Naive thymus-derived CD8-positive, alpha-beta T cell (primary cell): ENCODE measurements at regions not wholly inside any gene's neighbourhood (a gene's known extent, or its start where the extent isn't known, plus 50 kb on each side); places are given as distances from the start of the nearest gene placed in this dataset.
"Not testable (repeated sequence)": the region's sequence is repeated elsewhere in the genome, so short reads cannot be mapped to it uniquely, and the experiment has no call there.

Experiments
- ATAC-seq, 2 donors: fragments of 150-1000 bp; cut with Tn5 transposase in 1 of 2; sonication (Bioruptor Pico), chemical (Tn5 transposase) in 1 of 2; 1 replicate in 1 of 2; 2 replicates in 1 of 2; pipeline ENCODE4 v1.10.0; 2021; ENCODE audit warnings: mild to moderate bottlenecking in 2 of 2, moderate library complexity in 2 of 2
- POLR2A ChIA-PET: fragments of 350-600 bp; sonication (Branson Sonifier 250); formaldehyde crosslinking; loops from one replicate; lab custom pipeline; 2021; ENCODE audit warnings: antibody characterized with exemption; lab: Charles Lee
- DNase-seq, 10 donors: peaks; one replicate each; pipeline versions ENCODE4 v3.0.0 to v3.0.0-alpha.2; 2020 to 2022
- H3K27ac Mint-ChIP-seq, 10 donors: one replicate each; pipeline ENCODE4 v1.8.0; 2020 to 2022; ENCODE audit warnings: mild to moderate bottlenecking in 10 of 10, mixed read lengths in 10 of 10, moderate library complexity in 4 of 10, inconsistent platforms in 1 of 10
- H3K27me3 Mint-ChIP-seq, 5 donors: one replicate each; pipeline ENCODE4 v1.8.0; 2021 to 2022; ENCODE audit warnings: mixed read lengths in 5 of 5
- H3K36me3 Mint-ChIP-seq, 3 donors: one replicate each; pipeline ENCODE4 v1.8.0; 2020 to 2022; ENCODE audit warnings: mixed read lengths in 3 of 3, mild to moderate bottlenecking in 2 of 3, inconsistent platforms in 1 of 3
- H3K4me1 Mint-ChIP-seq, 4 donors: one replicate each; pipeline ENCODE4 v1.8.0; 2021 to 2022; ENCODE audit warnings: mixed read lengths in 4 of 4
- H3K4me3 Mint-ChIP-seq, 10 donors: one replicate each; pipeline ENCODE4 v1.8.0; 2020 to 2022; ENCODE audit warnings: mild to moderate bottlenecking in 10 of 10, mixed read lengths in 10 of 10, moderate library complexity in 6 of 10, inconsistent platforms in 1 of 10
- H3K9me3 Mint-ChIP-seq, 9 donors: one replicate each; pipeline ENCODE4 v1.8.0; 2020 to 2022; ENCODE audit warnings: mixed read lengths in 9 of 9, mild to moderate bottlenecking in 3 of 9, inconsistent platforms in 1 of 9, moderate library complexity in 1 of 9

DNA sequence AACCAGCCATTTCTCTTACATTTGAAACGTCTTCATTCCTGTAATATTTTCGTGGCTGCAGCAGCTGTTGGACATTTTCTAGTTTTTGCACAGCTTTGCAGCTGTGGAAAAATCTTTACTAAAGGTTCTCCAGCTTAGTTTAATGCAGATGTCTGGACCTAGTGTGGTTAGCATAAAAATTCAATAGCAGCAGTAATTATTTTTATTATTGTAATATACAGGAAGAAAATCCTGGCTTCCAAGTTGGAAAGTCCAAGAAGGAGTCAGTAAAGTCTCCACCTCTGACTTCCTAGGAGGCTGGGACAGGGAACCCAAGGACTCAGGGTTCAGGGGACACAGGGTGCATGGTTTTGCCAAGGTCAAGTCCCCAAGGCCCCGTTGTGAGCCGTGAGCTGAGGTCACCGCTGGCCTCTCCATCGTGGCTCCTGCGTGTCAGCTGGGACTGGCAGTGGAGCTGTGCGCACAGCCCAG, 230.6 kb downstream of the FNDC1 start:
- POLR2A ChIA-PET = no interaction called here
- H3K4me3 Mint-ChIP-seq = no peak overlapping the region
- H3K36me3 Mint-ChIP-seq = no peaks in the 10 kb centered on the region
- H3K27me3 Mint-ChIP-seq = peaks cover 6 to 22% (median 9%) of the 10 kb centered on the region in 5 donors
- no peak overlapping the region for H3K27ac Mint-ChIP-seq
- no peaks in the 10 kb centered on the region for H3K4me1 Mint-ChIP-seq
- ATAC-seq (no peak), DNase-seq (no peak)
- peaks cover 0 to 7% (median 0%) of the 10 kb centered on the region in 9 donors for H3K9me3 Mint-ChIP-seq

DNA sequence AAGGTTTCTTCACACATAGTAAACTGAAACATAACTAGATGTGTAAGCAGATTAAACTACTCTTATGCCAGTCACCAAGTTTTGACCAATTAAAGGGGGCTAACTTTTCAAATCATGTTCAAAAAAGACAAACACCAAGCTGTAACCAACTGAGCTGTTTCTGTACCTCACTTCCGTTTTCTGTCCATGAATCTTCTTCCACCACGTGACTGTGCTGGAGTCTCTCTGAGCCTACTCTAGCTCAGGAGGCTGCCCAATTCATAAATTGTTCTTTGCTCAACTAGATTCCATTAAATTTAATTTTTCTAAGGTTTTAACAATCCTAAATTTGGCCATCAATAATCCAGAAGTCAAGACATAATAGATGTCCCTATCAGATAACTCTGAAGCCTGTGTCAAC, 229.4 kb downstream of the FNDC1 start:
- Mint-ChIP-seq H3K9me3 (peaks cover 0 to 10% (median 2%) of the 10 kb centered on the region in 9 donors), H3K4me1 (no peaks in the 10 kb centered on the region), H3K4me3 (no peak overlapping the region), H3K36me3 (no peaks in the 10 kb centered on the region), H3K27me3 (peaks cover 8 to 33% (median 20%) of the 10 kb centered on the region in 5 donors), H3K27ac (no peak overlapping the region)
- DNase-seq (no peak), ATAC-seq (no peak)
- POLR2A ChIA-PET = interaction anchor here (0.7 kb wide), 1 partner anchor 1109 kb away, joined by 3 read pairs; no protein-coding TSS in a partner anchor

DNA sequence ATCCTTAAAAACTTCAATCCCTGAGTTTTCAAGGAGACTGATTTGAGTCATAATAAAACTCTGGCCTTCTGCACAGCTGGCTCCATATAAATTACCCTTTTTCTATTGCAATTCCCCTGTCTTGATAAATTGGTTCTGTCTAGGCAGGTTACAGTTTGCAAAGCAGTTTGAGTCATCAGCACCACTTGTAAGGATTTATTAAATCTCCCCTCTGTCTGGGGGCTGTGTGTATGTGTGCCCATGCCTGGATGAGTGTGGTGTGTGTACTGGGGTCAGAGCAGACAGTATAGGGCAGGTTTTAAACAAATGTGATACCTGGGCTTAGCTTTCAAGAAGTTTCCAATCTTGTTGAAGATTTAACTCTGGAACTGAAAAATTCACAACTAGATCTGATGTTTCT, 228.6 kb downstream of the FNDC1 start:
- POLR2A ChIA-PET = no interaction called here
- ATAC-seq (no peak), DNase-seq (no peak)
- Mint-ChIP-seq H3K4me1 (no peaks in the 10 kb centered on the region), H3K27ac (no peak overlapping the region), H3K9me3 (peaks cover 0 to 18% (median 5%) of the 10 kb centered on the region in 9 donors), H3K4me3 (no peak overlapping the region), H3K27me3 (peaks cover 9 to 39% (median 29%) of the 10 kb centered on the region in 5 donors), H3K36me3 (peaks cover 0 to 6% (median 0%) of the 10 kb centered on the region in 3 donors)

- Mint-ChIP-seq H3K27me3 (peaks cover 10 to 35% (median 32%) of the 10 kb centered on the region in 5 donors), H3K36me3 (peaks cover 0 to 6% (median 0%) of the 10 kb centered on the region in 3 donors), H3K4me3 (no peak overlapping the region), H3K27ac (no peak overlapping the region), H3K4me1 (no peaks in the 10 kb centered on the region), H3K9me3 (peaks cover 0 to 21% (median 7%) of the 10 kb centered on the region in 9 donors)
- DNase-seq = no peak
- POLR2A ChIA-PET = no interaction called here
- no peak for ATAC-seq
These were observed 226.4 kb downstream of the FNDC1 start for GRCh38 chr6:159395609-159396008.

DNA sequence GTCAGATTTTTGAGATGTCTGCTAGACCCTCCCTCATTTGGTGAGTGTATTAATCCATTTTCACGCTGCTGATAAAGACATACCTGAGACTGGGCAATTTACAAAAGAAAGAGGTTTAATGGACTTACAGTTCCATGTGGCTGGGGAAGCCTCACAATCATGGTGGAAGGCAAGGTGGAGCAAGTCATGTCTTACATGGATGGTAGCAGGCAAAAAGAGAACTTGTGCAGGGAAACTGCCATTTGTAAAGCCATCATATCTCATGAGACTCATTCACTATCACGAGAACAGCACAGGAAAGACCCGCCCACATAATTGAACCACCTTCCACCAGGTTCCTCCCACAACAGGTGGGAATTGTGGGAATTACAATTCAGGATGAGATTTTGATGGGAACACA, 223.5 kb downstream of the FNDC1 start:
- H3K9me3 Mint-ChIP-seq = peaks cover 0 to 21% (median 10%) of the 10 kb centered on the region in 9 donors
- ATAC-seq, POLR2A ChIA-PET, H3K4me1 Mint-ChIP-seq, H3K27ac Mint-ChIP-seq, H3K4me3 Mint-ChIP-seq, DNase-seq, H3K36me3 Mint-ChIP-seq: not testable (repeated sequence)
- H3K27me3 Mint-ChIP-seq = peaks cover 10 to 57% (median 29%) of the 10 kb centered on the region in 5 donors

- no peak overlapping the region for H3K27ac Mint-ChIP-seq
- POLR2A ChIA-PET = no interaction called here
- H3K4me3 Mint-ChIP-seq = no peak overlapping the region
- ATAC-seq (no peak), DNase-seq (no peak)
- H3K9me3 Mint-ChIP-seq = peaks cover 0 to 21% (median 10%) of the 10 kb centered on the region in 9 donors
- H3K27me3 Mint-ChIP-seq = peaks cover 8 to 55% (median 26%) of the 10 kb centered on the region in 5 donors
- H3K36me3 Mint-ChIP-seq = peaks cover 0 to 6% (median 0%) of the 10 kb centered on the region in 3 donors
- H3K4me1 Mint-ChIP-seq = no peaks in the 10 kb centered on the region
These were observed 221.2 kb downstream of the FNDC1 start for GRCh38 chr6:159390381-159390780.

DNA sequence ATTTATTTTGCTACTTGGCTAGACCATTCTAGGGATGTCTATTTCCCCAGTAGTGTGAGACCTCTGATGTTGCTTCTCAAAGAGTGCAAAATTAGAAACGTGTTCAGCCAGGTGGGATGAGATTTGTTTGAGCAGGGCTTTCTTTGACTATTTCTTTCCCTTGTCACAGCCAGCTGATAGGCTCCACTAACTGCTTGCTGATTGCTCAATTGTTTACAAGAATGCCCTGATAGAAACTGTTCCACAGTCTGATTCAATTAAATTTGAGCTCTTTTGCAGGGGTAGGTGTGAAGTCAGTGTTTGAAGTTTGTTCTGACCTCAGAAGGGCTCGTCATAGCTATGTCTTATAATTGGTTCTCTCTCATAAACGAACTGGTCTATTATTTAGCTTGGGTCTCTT, 220.5 kb downstream of the FNDC1 start:
- POLR2A ChIA-PET = no interaction called here
- Mint-ChIP-seq H3K36me3 (peaks cover 0 to 6% (median 0%) of the 10 kb centered on the region in 3 donors), H3K4me3 (no peak overlapping the region), H3K9me3 (peaks cover 0 to 21% (median 10%) of the 10 kb centered on the region in 9 donors), H3K27ac (no peak overlapping the region), H3K4me1 (no peaks in the 10 kb centered on the region), H3K27me3 (peaks cover 4 to 48% (median 23%) of the 10 kb centered on the region in 5 donors)
- DNase-seq (no peak), ATAC-seq (no peak)

- no peak overlapping the region for H3K27ac Mint-ChIP-seq
- H3K27me3 Mint-ChIP-seq = peaks cover 8 to 22% (median 12%) of the 10 kb centered on the region in 5 donors
- no peak overlapping the region for H3K4me3 Mint-ChIP-seq
- ATAC-seq = no peak
- H3K9me3 Mint-ChIP-seq = peaks cover 0 to 5% (median 0%) of the 10 kb centered on the region in 9 donors
- no peaks in the 10 kb centered on the region for H3K4me1 Mint-ChIP-seq
- POLR2A ChIA-PET = no interaction called here
- no peaks in the 10 kb centered on the region for H3K36me3 Mint-ChIP-seq
- no peak for DNase-seq
These were observed 210.9 kb downstream of the FNDC1 start for GRCh38 chr6:159380114-159380513.

- no peak overlapping the region for H3K27ac Mint-ChIP-seq
- peaks cover 8 to 16% (median 11%) of the 10 kb centered on the region in 5 donors for H3K27me3 Mint-ChIP-seq
- ATAC-seq (no peak), DNase-seq (no peak)
- no peak overlapping the region for H3K4me3 Mint-ChIP-seq
- no peaks in the 10 kb centered on the region for H3K36me3 Mint-ChIP-seq
- POLR2A ChIA-PET = no interaction called here
- peaks cover 0 to 2% (median 0%) of the 10 kb centered on the region in 9 donors for H3K9me3 Mint-ChIP-seq
- H3K4me1 Mint-ChIP-seq = no peaks in the 10 kb centered on the region
These were observed 209.5 kb downstream of the FNDC1 start for GRCh38 chr6:159378411-159379328.

- Mint-ChIP-seq H3K36me3 (no peaks in the 10 kb centered on the region), H3K4me1 (no peaks in the 10 kb centered on the region), H3K9me3 (peaks cover 0 to 2% (median 0%) of the 10 kb centered on the region in 9 donors), H3K27ac (no peak overlapping the region), H3K27me3 (peaks cover 1 to 22% (median 11%) of the 10 kb centered on the region in 5 donors), H3K4me3 (no peak overlapping the region)
- POLR2A ChIA-PET = no interaction called here
- ATAC-seq (no peak), DNase-seq (no peak)
These were observed 207.4 kb downstream of the FNDC1 start for GRCh38 chr6:159376516-159377158.

DNA sequence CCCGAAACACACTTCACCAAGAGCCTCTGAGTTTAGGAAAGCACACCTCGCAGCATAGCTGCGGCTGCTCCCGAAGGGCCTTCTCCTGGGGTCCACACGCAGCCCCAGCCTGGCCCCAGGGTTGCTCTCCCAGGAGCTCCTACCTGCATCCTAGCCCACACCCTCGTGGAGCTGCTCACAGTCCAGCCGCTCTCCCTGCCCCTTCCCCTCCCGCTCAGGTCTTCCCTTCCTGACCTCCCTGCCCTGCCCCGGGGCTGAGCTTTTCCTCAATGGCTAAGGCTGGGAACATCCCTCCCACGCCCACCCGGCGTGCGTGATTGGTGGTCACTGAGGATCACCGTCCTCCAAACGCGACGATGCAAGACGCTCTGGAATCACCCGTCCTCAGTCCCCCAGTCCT, 205.8 kb downstream of the FNDC1 start:
- H3K9me3 Mint-ChIP-seq = peaks cover 0 to 12% (median 6%) of the 10 kb centered on the region in 9 donors

GRCh38 chr6:159373670-159374069, 204.5 kb downstream of the FNDC1 start:
- Mint-ChIP-seq H3K4me3 (no peak overlapping the region), H3K4me1 (no peaks in the 10 kb centered on the region), H3K27ac (no peak overlapping the region), H3K36me3 (peaks cover 0 to 10% (median 0%) of the 10 kb centered on the region in 3 donors), H3K9me3 (peaks cover 2 to 21% (median 11%) of the 10 kb centered on the region in 9 donors), H3K27me3 (peaks cover 2 to 19% (median 11%) of the 10 kb centered on the region in 5 donors)
- ATAC-seq = no peak
- POLR2A ChIA-PET = no interaction called here
- DNase-seq = no peak

More for the DNA sequence above, 205.8 kb downstream of the FNDC1 start:
- H3K4me3 Mint-ChIP-seq = no peak overlapping the region
- DNase-seq = no peak
- POLR2A ChIA-PET = no interaction called here
- H3K36me3 Mint-ChIP-seq = peaks cover 0 to 4% (median 0%) of the 10 kb centered on the region in 3 donors
- no peaks in the 10 kb centered on the region for H3K4me1 Mint-ChIP-seq
- no peak overlapping the region for H3K27ac Mint-ChIP-seq
- no peak for ATAC-seq
- H3K27me3 Mint-ChIP-seq = peaks cover 2 to 19% (median 11%) of the 10 kb centered on the region in 5 donors
